Liver (tissue), 3 donors: ENCODE measurements at regions not wholly inside any gene's neighbourhood (a gene's known extent, or its start where the extent isn't known, plus 50 kb on each side); places are given as distances from the start of the nearest gene placed in this dataset.

Experiments used
- CTCF ChIP-seq: fragments of 150-350 bp; IDR thresholded peaks from 2 replicates; pipeline ENCODE4 v1.5.1; 2017; ENCODE audit warnings: improper control_type of control experiment, low read depth, low read length; ENCODE audit not compliant: missing input control
- EGR1 ChIP-seq, 2 donors: IDR thresholded peaks; 2 replicates each; pipeline ENCODE4 v1.6.1; 2016 to 2018; ENCODE audit warnings: antibody characterized with exemption in 2 of 2, low read depth in 2 of 2
- FOXA2 ChIP-seq: IDR thresholded peaks from 2 replicates; pipeline ENCODE4 v1.6.1; 2016; ENCODE audit warnings: antibody characterized with exemption
- JUND ChIP-seq, 2 donors: IDR thresholded peaks; 2 replicates each; pipeline ENCODE4 v1.6.1; 2016; ENCODE audit warnings: antibody characterized with exemption in 2 of 2
- RAD21 ChIP-seq, 2 donors: IDR thresholded peaks; 2 replicates each; pipeline ENCODE4 v1.6.1; 2016; ENCODE audit warnings: antibody characterized with exemption in 2 of 2, mild to moderate bottlenecking in 2 of 2
- REST ChIP-seq: IDR thresholded peaks from 2 replicates; pipeline ENCODE4 v1.6.1; 2016; ENCODE audit warnings: antibody characterized with exemption, mild to moderate bottlenecking
- SP1 ChIP-seq: IDR thresholded peaks from 2 replicates; pipeline ENCODE4 v1.6.1; 2018; ENCODE audit warnings: antibody characterized with exemption, mild to moderate bottlenecking
- TAF1 ChIP-seq: conservative IDR thresholded peaks from 2 replicates; pipeline ENCODE4 v1.6.1; 2016; ENCODE audit warnings: antibody characterized with exemption, mild to moderate bottlenecking
- YY1 ChIP-seq: IDR thresholded peaks from 2 replicates; pipeline ENCODE4 v1.6.1; 2016; ENCODE audit warnings: antibody characterized with exemption, mild to moderate bottlenecking
- donor health status: healthy.
- donor health status: healthy.

- TF ChIP-seq YY1, result no peak
- no peak for TF ChIP-seq CTCF
- TF ChIP-seq EGR1 (IDR thresholded peaks at IDR 0.05; ENCODE audit: low read depth in 2 of 2), result no peak
- no peak for TF ChIP-seq TAF1
- no peak for TF ChIP-seq JUND (IDR thresholded peaks at IDR 0.05)
- no peak for TF ChIP-seq SP1
- TF ChIP-seq RAD21 (IDR thresholded peaks at IDR 0.05), result no peak
- no peak for TF ChIP-seq REST
- no peak for TF ChIP-seq FOXA2
Observed at GRCh38 chr13:103351035-103351828, 285.0 kb upstream of the SLC10A2 start.
